IMR-90 (cell line): ENCODE measurements at regions not wholly inside any gene's neighbourhood (a gene's known extent, or its start where the extent isn't known, plus 50 kb on each side); places are given as distances from the start of the nearest gene placed in this dataset.

Experiments used
- ATAC-seq: fragments of 200-7000 bp; cut with Tn5 transposase; 2 replicates; pipeline ENCODE4 v1.9.1; 2020; ENCODE audit warnings: low read depth, mild to moderate bottlenecking, moderate library complexity
- BruUV-seq: library from RNA; stranded (reverse); fragments of 400-500 nt; replicated peaks from 2 replicates; lab custom pipeline; 2021; lab: Mats Ljungman, UMichigan
- CTCF ChIA-PET: fragments of 300-600 bp; formaldehyde crosslinking; extraction: SDS; loops from one replicate; lab custom pipeline; 2021; ENCODE audit warnings: antibody characterized with exemption; lab: Yijun Ruan, JAX
- POLR2A ChIA-PET: fragments of 300-600 bp; sonication (Branson Sonifier 250); formaldehyde crosslinking; loops from one replicate; lab custom pipeline; 2022; ENCODE audit warnings: antibody characterized with exemption; ENCODE audit not compliant: unreplicated experiment; lab: Charles Lee
- DNase-seq: peaks from one replicate; pipeline ENCODE4 v3.0.0; 2013
- H2AFZ ChIP-seq: replicated peaks from 2 replicates; pipeline ENCODE3; 2013; ENCODE audit warnings: low read length, mild to moderate bottlenecking; ENCODE audit not compliant: poor library complexity
- H2AK5ac ChIP-seq: 2 replicates; pipeline ENCODE4 v1.6.1; 2013; ENCODE audit warnings: low read depth, low read length, inconsistent platforms
- H2AK9ac ChIP-seq: replicated peaks from 2 replicates; pipeline ENCODE3; 2013; ENCODE audit warnings: mild to moderate bottlenecking, low read depth, low read length, moderate library complexity; ENCODE audit not compliant: poor library complexity
- H2BK120ac ChIP-seq: 2 replicates; pipeline ENCODE4 v1.6.1; 2013; ENCODE audit warnings: low read depth, low read length, inconsistent platforms
- H2BK15ac ChIP-seq: 3 replicates; pipeline ENCODE4 v1.6.1; 2013; ENCODE audit warnings: low read depth, low read length, inconsistent platforms
- H2BK20ac ChIP-seq: 2 replicates; pipeline ENCODE4 v1.6.1; 2013; ENCODE audit warnings: low read depth, mild to moderate bottlenecking, inconsistent platforms, low read length, moderate library complexity
- H2BK5ac ChIP-seq: 2 replicates; pipeline ENCODE4 v1.6.1; 2013; ENCODE audit warnings: mild to moderate bottlenecking, low read depth, low read length, inconsistent platforms; ENCODE audit not compliant: poor library complexity, severe bottlenecking
- H3K14ac ChIP-seq: replicated peaks from 2 replicates; pipeline ENCODE4 v1.6.1; 2013; ENCODE audit warnings: low read depth, low read length, inconsistent platforms
- H3K18ac ChIP-seq: 2 replicates; pipeline ENCODE4 v1.6.1; 2013; ENCODE audit warnings: low read depth, low read length, control low read depth
- H3K23ac ChIP-seq: 2 replicates; pipeline ENCODE4 v1.6.1; 2013; ENCODE audit warnings: low read depth, low read length, inconsistent platforms
- H3K27ac ChIP-seq: 2 replicates; pipeline ENCODE4 v1.5.1; 2013; ENCODE audit warnings: mild to moderate bottlenecking, control low read depth, low read length; ENCODE audit not compliant: insufficient read depth
- H3K27me3 ChIP-seq: 2 replicates; pipeline ENCODE4 v1.6.1; 2013; ENCODE audit warnings: low read length; ENCODE audit not compliant: control insufficient read depth, insufficient read depth
- H3K36me3 ChIP-seq: 2 replicates; pipeline ENCODE4 v1.6.1; 2013; ENCODE audit warnings: low read length, mixed read lengths; ENCODE audit not compliant: control insufficient read depth, insufficient read depth
- H3K4ac ChIP-seq: 2 replicates; pipeline ENCODE4 v1.6.1; 2013; ENCODE audit warnings: low read depth, low read length, inconsistent platforms
- H3K4me1 ChIP-seq: 2 replicates; pipeline ENCODE4 v1.6.1; 2013; ENCODE audit warnings: low read length, mixed read lengths; ENCODE audit not compliant: control insufficient read depth, insufficient read depth
- H3K4me2 ChIP-seq: 2 replicates; pipeline ENCODE4 v1.6.1; 2013; ENCODE audit warnings: low read depth, mild to moderate bottlenecking, control low read depth, low read length, moderate library complexity
- H3K4me3 ChIP-seq: 2 replicates; pipeline ENCODE4 v1.5.1; 2013; ENCODE audit warnings: low read depth, mild to moderate bottlenecking, control low read depth, low read length, moderate library complexity; ENCODE audit not compliant: insufficient read depth
- H3K56ac ChIP-seq: 2 replicates; pipeline ENCODE4 v1.6.1; 2013; ENCODE audit warnings: low read length, inconsistent platforms; ENCODE audit not compliant: insufficient read depth; ENCODE audit errors: extremely low read depth
- H3K79me1 ChIP-seq, 2 experiments: 2 replicates each; pipeline ENCODE4 v1.6.1; 2013; ENCODE audit warnings: low read length in 2 of 2, inconsistent platforms in 1 of 2, low read depth in 1 of 2
- H3K9ac ChIP-seq: 2 replicates; pipeline ENCODE4 v1.6.1; 2013; ENCODE audit warnings: low read depth, low read length, control low read depth
- H3K9me1 ChIP-seq: 2 replicates; pipeline ENCODE4 v1.6.1; 2013; ENCODE audit warnings: low read length, inconsistent platforms; ENCODE audit not compliant: insufficient read depth
- H3K9me3 ChIP-seq: 2 replicates; pipeline ENCODE4 v1.6.1; 2013; ENCODE audit warnings: low read length; ENCODE audit not compliant: control insufficient read depth, insufficient read depth
- H4K20me1 ChIP-seq: 2 replicates; pipeline ENCODE4 v1.6.1; 2013; ENCODE audit warnings: low read length, inconsistent platforms; ENCODE audit not compliant: insufficient read depth
- H4K5ac ChIP-seq: 2 replicates; pipeline ENCODE4 v1.6.1; 2013; ENCODE audit warnings: mild to moderate bottlenecking, low read depth, low read length, control low read depth
- H4K8ac ChIP-seq, 2 experiments: 2 replicates each; pipeline ENCODE4 v1.6.1; 2013; ENCODE audit warnings: low read depth in 2 of 2, low read length in 2 of 2, control low read depth in 1 of 2, inconsistent platforms in 1 of 2
- H4K91ac ChIP-seq: 2 replicates; pipeline ENCODE4 v1.6.1; 2013; ENCODE audit warnings: low read depth, low read length, inconsistent platforms; ENCODE audit not compliant: insufficient read depth
- CEBPB ChIP-seq: IDR thresholded peaks from 2 replicates; pipeline ENCODE4 v1.6.1; 2012; ENCODE audit warnings: low read depth, low read length, improper control_type of control experiment
- MXI1 ChIP-seq: IDR thresholded peaks from 2 replicates; pipeline ENCODE4 v1.6.1; 2012; ENCODE audit warnings: low read depth, mild to moderate bottlenecking, low read length, moderate library complexity, borderline replicate concordance
- RAD21 ChIP-seq: IDR thresholded peaks from 2 replicates; pipeline ENCODE4 v1.6.1; 2012; ENCODE audit warnings: low read length, improper control_type of control experiment
- RCOR1 ChIP-seq: IDR thresholded peaks from 2 replicates; pipeline ENCODE4 v1.6.1; 2012; ENCODE audit warnings: mild to moderate bottlenecking, low read length, improper control_type of control experiment; ENCODE audit not compliant: insufficient replicate concordance
- SMC3 ChIP-seq: fragments of 150-350 bp; IDR thresholded peaks from 2 replicates; pipeline ENCODE4 v1.6.1; 2016; ENCODE audit warnings: low read depth, mild to moderate bottlenecking, antibody characterized with exemption, low read length, moderate library complexity
- WGBS, 2 experiments: methylation state at CpG; one replicate each; pipeline versions ENCODE4 v1.1.5 to v1.1.7; 2013; ENCODE audit warnings: missing lambda C conversion rate in 2 of 2; ENCODE audit not compliant: insufficient read length in 1 of 2; ENCODE audit errors: extremely low coverage in 2 of 2; 5-methylcytosine and 5-hydroxymethylcytosine counted together
- dilution Hi-C: fragments of 300-500 bp; cut with HindIII; formaldehyde crosslinking; loops from one replicate; pipeline ENCODE4 v1.14.3; 2018; ENCODE audit warnings: low sequenced_read_pairs; ENCODE audit not compliant: unreplicated experiment
- in situ Hi-C: fragments of 300-500 bp; cut with MboI; formaldehyde crosslinking; loops from 3 replicates; pipeline ENCODE4 v1.14.3; 2019; ENCODE audit warnings: low sequenced_read_pairs, inconsistent platforms, mixed read lengths
- intact Hi-C: fragments of 100-400 bp; cut with micrococcal nuclease; formaldehyde crosslinking; loops from 2 replicates; pipeline ENCODE4 v1.10.0; 2022

- CTCF ChIA-PET: no interaction called here
- Histone ChIP-seq H3K4me2 (no peak overlapping the region), H2BK120ac (no peak overlapping the region), H3K14ac (no peak overlapping the region), H3K23ac (no peak overlapping the region), H4K5ac (no peak overlapping the region), H3K36me3 (no peaks in the 10 kb centered on the region), H2AK9ac (no peak overlapping the region), H2BK15ac (no peak overlapping the region), H3K27ac (no peak overlapping the region), H2BK5ac (no peak overlapping the region), H3K4me1 (peaks cover 2% of the 10 kb centered on the region; the same call in 1 of the 2 replicates), H4K91ac (no peak overlapping the region), H2BK20ac (no peak overlapping the region), H3K79me1 (no peaks in the 10 kb centered on the region), H3K9me3 (no peaks in the 10 kb centered on the region; the same call in 1 of the 2 replicates), H3K4ac (no peak overlapping the region), H2AFZ (no peak overlapping the region), H3K56ac (no peak overlapping the region), H3K9ac (no peak overlapping the region), H4K20me1 (no peaks in the 10 kb centered on the region), H3K9me1 (no peaks in the 10 kb centered on the region), H3K27me3 (peaks cover 26% of the 10 kb centered on the region), H2AK5ac (no peak overlapping the region), H3K4me3 (no peak overlapping the region), H4K8ac (no peak overlapping the region), H3K18ac (no peak overlapping the region)
- 100% methylated on average over 2 of the region's 5 CpGs; no CpG with 5 or more reads in 1 of the 2 experiments for WGBS, 2 experiments
- dilution Hi-C loops: no loop called here
- DNase-seq: no peak
- ATAC-seq: no peak
- in situ Hi-C loops: no loop called here
- POLR2A ChIA-PET: interaction anchor here (1.1 kb wide), 1 partner anchor 12 kb away, joined by 3 read pairs; no protein-coding TSS in a partner anchor
- TF ChIP-seq SMC3 (no peak), CEBPB (no peak), RCOR1 (no peak), MXI1 (no peak), RAD21 (no peak)
- BruUV-seq: no TSS peak
- intact Hi-C loops: no loop called here
Measured at GRCh38 chr22:27043262-27043661, 385.9 kb downstream of the MIAT start.
